Glomerular visceral epithelial cell (primary cell): ENCODE measurements at regions not wholly inside any gene's neighbourhood (a gene's known extent, or its start where the extent isn't known, plus 50 kb on each side); places are given as distances from the start of the nearest gene placed in this dataset.

Experiments used
- DNase-seq: peaks from one replicate; pipeline ENCODE4 v3.0.0-alpha.2; 2016; ENCODE audit errors: extremely low spot score

DNA sequence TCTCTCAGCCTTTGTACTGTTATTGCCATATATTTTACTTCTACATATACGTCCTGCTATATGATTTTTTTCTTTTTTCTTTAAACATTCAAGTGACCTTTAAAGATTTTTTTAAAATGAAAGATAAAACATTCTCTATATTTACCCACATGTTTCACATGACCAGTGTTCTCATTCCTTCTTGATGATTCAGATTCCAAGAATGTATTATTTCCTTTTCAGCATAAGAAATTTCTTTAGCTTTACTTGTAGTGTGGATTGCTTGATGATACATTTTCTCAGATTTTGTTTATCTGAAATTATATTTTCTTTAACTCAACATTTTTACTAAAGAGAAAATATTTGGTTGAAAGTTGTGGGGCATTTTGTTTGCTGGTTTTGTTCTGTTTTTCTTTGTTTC lies 792.1 kb downstream of the BRINP1 start:
- DNase-seq, result peak; percentile 58

GRCh38 chr9:118578467-118578866 lies 790.8 kb downstream of the BRINP1 start:
- peak; percentile 56 for DNase-seq

GRCh38 chr9:118583414-118583813 lies 785.8 kb downstream of the BRINP1 start:
- DNase-seq, result no peak

- no peak for DNase-seq
Observed at GRCh38 chr9:118586978-118587377, 782.3 kb downstream of the BRINP1 start.

DNA sequence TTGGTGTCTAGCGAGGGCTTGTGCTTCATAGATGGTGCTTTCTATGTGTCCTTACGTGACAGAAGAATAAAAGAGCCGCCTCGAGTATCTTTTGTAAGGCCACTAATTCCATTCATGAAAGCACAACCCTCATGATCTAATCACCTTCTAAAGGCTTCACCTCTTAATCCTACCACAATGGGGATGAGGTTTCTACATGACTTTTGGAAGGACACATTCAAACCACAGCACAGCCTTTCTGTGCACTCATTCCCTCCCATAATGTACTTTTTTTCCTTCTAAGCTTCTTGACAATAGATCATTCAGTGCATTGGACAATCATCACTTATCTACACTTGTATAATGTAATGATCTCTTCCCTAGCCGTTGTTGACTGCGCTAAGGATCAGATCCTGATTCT lies 774.8 kb downstream of the BRINP1 start:
- DNase-seq, result no peak

GRCh38 chr9:118595719-118596305 lies 773.4 kb downstream of the BRINP1 start:
- DNase-seq, result peak; percentile 74

GRCh38 chr9:118596374-118597015 lies 772.7 kb downstream of the BRINP1 start:
- peak; percentile 6 for DNase-seq

DNA sequence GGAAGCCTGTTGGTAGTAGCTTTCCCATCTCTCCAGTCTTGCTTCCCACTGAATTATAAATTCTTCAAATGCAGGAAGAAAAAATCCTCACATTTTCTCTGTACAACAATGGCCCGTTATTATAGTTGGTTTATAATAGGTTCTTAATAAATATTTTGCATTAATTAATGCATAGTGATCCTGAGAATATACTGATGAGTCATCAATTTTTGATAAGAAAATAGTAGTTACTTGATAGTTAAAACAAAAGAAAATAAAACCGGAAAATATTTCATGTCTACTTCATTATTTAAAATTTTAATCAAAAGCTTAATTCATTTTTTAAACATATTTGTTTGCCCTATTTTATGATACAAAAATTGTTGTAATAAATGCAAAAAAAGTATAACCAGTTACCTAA lies 762.6 kb downstream of the BRINP1 start:
- DNase-seq, result no peak

DNA sequence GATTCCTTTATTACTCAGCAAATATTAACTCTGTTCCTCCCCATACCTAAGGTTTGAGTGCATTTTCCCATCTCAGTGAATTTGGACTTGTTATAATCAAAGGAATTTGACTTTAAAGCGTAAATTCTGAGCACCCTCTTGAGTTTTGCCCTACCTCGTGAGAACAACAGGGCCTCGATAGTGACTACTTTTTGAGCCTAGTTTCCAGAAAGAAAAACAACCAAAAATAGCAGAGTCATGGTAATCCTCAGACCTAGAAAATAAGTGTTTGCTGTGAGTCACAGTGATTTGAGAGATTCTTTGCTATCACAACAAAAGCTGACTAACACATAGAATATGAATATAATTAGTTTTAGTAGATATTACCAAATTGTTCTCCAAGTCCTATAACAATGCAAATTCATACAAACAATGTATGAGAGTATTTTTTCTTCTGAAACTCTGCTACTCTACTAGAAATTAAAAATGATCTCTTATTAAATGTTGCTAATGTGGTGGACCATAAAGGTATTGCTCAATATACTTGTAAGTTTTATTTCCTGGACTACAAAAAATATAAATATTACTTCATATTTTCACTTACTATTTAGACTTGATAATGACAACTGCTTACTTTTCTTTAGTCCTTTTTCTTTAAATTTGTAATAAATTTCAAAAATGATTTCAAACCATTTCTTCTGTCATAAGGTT lies 759.7 kb downstream of the BRINP1 start:
- DNase-seq, result peak; percentile 20

DNA sequence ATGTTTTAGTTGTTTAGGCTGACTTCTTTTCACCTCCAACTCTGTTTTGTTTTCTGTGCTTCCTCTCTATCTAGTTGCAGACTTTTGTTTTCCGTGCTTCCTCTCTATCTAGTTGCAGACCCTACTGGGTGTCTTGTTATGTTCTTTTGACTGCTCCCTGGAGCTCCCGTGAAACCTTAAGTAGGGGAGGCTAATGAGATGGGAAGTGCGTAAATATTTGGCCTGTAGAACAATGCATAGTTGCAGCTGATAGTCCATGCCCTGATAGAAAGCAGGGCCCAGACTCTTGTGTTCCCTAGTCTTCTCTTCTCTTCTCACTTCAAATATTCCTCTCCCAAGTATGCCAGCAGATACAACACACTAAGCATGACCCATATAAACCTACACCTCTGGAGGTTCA lies 757.0 kb downstream of the BRINP1 start:
- no peak for DNase-seq

- DNase-seq, result no peak
Observed at GRCh38 chr9:118613996-118614395, 755.2 kb downstream of the BRINP1 start.

DNA sequence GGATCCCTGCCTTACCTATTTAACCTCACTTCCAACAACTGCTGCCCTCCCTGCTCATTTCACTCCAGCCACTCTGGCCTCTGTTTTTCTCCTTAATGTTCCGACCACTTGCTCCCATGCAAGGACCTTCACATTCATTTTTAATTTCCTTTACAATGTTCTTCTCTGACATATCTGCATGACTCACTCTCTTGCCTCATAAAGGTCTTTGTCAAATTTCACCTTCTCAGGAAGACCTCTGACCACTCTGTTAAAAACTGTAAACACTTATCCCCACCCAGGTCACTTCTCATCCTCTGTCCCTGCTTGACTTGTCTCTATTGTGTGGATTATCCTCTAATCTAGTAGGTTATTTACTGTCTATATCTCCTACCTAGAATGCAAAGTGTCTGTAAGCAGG lies 751.2 kb downstream of the BRINP1 start:
- DNase-seq, result no peak

- DNase-seq, result no peak
Observed at GRCh38 chr9:118618849-118619248, 750.4 kb downstream of the BRINP1 start.

DNA sequence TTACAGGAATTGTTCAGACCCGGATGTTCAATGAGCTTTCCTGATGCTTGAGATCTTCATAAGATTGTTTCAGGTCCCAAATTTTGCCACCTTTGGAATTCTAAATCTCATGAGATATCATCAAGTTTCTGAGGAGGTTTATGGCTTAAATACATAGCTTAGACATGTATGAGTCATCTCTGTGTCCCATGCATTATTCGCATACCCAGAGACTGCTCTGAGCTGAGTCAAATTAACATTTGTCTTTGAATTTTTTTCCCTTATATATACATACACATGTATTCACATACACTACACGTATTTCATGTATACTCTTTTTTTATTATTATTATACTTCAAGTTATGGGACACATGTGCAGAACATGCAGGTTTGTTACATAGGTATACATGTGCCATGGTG lies 744.6 kb downstream of the BRINP1 start:
- no peak for DNase-seq

GRCh38 chr9:118630079-118630478 lies 739.2 kb downstream of the BRINP1 start:
- DNase-seq, result no peak

DNA sequence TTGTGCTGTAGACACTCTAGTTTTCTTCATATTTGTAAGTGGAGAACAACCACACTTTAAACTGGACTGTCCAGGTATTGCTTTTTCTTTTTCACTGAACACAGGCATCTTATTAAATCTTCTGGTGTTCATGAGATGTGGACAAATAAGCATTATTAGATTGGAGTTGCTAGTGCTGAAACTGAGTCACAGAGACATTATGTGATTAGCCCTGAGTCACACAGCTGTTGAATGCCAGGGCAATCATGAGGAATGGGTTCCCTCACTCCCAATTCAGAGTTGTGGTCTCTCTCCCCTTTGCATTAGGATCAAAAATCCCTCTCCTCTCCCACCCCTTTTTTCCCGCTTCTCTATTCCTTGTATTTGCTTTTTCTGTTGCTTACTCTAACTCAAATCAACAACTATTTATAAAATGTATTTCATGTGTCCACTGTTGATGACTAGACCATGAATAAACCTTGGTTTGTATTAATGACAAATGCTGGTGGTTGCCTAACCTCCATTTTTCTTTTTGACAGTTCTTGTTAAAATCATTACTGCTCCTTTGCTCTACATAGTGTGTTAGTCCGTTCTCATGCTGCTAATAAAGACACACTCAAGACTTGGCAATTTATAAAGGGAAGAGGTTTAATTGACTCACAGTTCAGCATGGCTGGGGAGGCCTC lies 738.2 kb downstream of the BRINP1 start:
- no peak for DNase-seq

DNA sequence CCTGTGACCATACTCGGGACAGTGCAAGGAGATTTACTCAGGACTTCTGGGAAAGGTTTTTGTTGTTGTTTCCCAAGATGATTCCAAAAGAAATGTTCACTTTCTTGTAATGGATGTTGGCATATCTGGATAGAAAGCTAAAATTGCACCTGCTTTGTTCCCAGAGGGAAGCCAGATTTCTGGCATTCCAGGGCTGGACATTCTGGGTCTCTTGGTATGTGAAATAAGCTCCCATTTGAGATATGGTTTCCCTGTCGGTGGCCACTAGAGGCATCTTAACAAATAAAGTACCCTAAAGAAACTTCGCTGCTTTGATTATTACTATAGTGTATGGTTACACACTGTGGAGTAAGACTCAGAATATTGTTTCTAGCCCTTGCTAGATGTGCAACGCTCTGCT lies 737.3 kb downstream of the BRINP1 start:
- DNase-seq, result no peak

GRCh38 chr9:118635416-118635815 lies 733.8 kb downstream of the BRINP1 start:
- DNase-seq, result no peak

- DNase-seq, result no peak
Observed at GRCh38 chr9:118637681-118638080, 731.6 kb downstream of the BRINP1 start.

- DNase-seq, result peak; percentile 60
Observed at GRCh38 chr9:118640836-118641560, 728.2 kb downstream of the BRINP1 start.

GRCh38 chr9:118643118-118643517 lies 726.1 kb downstream of the BRINP1 start:
- DNase-seq, result peak; percentile 98

DNA sequence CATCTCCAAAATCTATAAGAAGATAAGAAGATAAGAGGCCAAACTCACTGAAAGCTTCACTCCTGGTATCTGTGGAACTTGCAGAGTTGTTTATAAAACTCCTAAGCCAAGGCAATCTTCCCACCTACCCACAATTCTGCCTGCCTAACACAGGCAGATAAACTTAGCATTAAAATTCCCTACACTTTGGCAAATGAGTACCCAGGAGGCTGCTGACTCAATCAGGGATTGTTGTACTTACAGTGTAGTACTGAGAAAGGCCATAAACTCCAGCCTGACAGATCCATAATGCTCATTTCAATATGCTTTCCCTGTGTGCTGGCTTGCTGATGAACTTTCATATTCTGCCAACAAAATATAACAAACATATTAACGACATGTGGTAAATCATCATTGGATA lies 725.2 kb downstream of the BRINP1 start:
- peak; percentile 38 for DNase-seq
